Thyroid gland (tissue), 4 donors: ENCODE measurements at regions not wholly inside any gene's neighbourhood (a gene's known extent, or its start where the extent isn't known, plus 50 kb on each side); places are given as distances from the start of the nearest gene placed in this dataset.

ENCODE experiments used
- DNase-seq, 2 donors: peaks; one replicate each; pipeline ENCODE4 v3.0.0-alpha.2; 2019
- H3K27ac ChIP-seq, 3 donors: fragments of 200-600 bp; sonication (generic); 1 replicate in 2 of 3; 2 replicates in 1 of 3; pipeline ENCODE4 v1.5.1; 2016 to 2019; ENCODE audit warnings: mild to moderate bottlenecking in 1 of 3, moderate library complexity in 1 of 3
- H3K27me3 ChIP-seq: fragments of 200-600 bp; sonication (generic); one replicate; pipeline ENCODE4 v1.5.1; 2019
- H3K36me3 ChIP-seq, 2 donors: fragments of 200-600 bp; sonication (generic); one replicate each; pipeline ENCODE4 v1.5.1; 2016 to 2019
- H3K4me1 ChIP-seq, 2 donors: fragments of 200-600 bp; sonication (generic); one replicate each; pipeline ENCODE4 v1.5.1; 2017 to 2019
- H3K4me3 ChIP-seq, 3 donors: fragments of 200-600 bp; sonication (generic); replicated peaks in 1 of 3; 1 replicate in 2 of 3; 2 replicates in 1 of 3; pipeline ENCODE4 v1.5.1; 2016; ENCODE audit warnings: mild to moderate bottlenecking in 1 of 3
- H3K9me3 ChIP-seq: fragments of 200-600 bp; sonication (generic); one replicate; pipeline ENCODE4 v1.5.1; 2017
- POLR2A ChIP-seq, 2 donors: fragments of 450-650 bp; IDR thresholded peaks; one replicate each; pipeline ENCODE4 v1.6.1; 2017; ENCODE audit warnings: antibody characterized with exemption in 2 of 2, mild to moderate bottlenecking in 2 of 2, moderate library complexity in 1 of 2
- WGBS, 2 donors: methylation state at CpG; one replicate each; pipeline ENCODE4 v1.1.5; 2017; 5-methylcytosine and 5-hydroxymethylcytosine counted together
- intact Hi-C: fragments of 100-400 bp; cut with DNase I; formaldehyde crosslinking; loops from one replicate; pipeline ENCODE4 v1.15.1; 2023
- TF ChIP-seq, protein P1 (sequence below), 6 experiments: fragments of 200-600 bp in 3 of 6; fragments of 450-650 bp in 3 of 6; sonication (generic) in 3 of 6; IDR thresholded peaks; one replicate each; pipeline ENCODE4 v1.5.1; 2016 to 2019; ENCODE audit warnings: antibody characterized with exemption in 6 of 6, mild to moderate bottlenecking in 2 of 6, inconsistent platforms in 1 of 6, moderate library complexity in 1 of 6

- intact Hi-C loops, result no loop called here
- Histone ChIP-seq H3K36me3 (no peaks in the 10 kb centered on the region), H3K27me3 (no peaks in the 10 kb centered on the region), H3K4me1 (no peaks in the 10 kb centered on the region), H3K4me3 (no peak overlapping the region), H3K27ac (no peak overlapping the region), H3K9me3 (no peaks in the 10 kb centered on the region)
- TF ChIP-seq POLR2A (IDR thresholded peaks at IDR 0.05), result no peak
- TF ChIP-seq, protein P1, sequence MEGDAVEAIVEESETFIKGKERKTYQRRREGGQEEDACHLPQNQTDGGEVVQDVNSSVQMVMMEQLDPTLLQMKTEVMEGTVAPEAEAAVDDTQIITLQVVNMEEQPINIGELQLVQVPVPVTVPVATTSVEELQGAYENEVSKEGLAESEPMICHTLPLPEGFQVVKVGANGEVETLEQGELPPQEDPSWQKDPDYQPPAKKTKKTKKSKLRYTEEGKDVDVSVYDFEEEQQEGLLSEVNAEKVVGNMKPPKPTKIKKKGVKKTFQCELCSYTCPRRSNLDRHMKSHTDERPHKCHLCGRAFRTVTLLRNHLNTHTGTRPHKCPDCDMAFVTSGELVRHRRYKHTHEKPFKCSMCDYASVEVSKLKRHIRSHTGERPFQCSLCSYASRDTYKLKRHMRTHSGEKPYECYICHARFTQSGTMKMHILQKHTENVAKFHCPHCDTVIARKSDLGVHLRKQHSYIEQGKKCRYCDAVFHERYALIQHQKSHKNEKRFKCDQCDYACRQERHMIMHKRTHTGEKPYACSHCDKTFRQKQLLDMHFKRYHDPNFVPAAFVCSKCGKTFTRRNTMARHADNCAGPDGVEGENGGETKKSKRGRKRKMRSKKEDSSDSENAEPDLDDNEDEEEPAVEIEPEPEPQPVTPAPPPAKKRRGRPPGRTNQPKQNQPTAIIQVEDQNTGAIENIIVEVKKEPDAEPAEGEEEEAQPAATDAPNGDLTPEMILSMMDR (IDR thresholded peaks at IDR 0.05), result no peak
- no peak for DNase-seq
- 80 to 83% methylated on average over 1 of the region's 1 CpG for WGBS, 2 donors
These were observed 102.4 kb upstream of the SMC2 start for GRCh38 chr9:103991698-103992097.

DNA sequence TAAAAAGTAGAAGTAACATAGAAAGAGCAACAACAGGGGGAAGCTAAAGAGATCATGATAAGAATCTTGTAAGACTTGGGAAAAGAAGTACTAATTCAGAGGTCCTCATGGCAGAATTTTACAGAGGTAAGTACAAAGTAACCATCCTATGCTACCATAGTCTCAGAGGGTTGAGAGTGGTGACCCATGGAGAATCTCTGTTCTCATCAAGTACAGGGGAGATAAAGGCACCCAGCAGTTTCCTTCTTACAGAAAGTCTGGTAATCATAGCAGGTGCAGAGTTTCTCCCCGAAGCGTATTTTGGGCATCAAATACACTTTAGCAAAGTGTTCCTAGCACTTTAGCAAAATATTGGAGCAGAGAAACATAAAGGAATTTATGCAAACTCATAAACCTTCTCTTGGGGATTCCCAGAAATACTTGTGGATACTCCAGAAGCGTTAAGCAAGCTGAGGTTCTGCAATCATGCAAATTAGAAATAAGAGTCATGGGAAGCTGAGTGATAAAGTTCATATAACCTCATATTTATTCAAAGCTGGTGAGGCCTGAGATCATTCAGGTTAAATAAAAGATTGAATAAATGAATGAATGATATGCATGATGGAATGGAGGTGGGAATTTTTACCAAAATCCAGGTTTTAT is 101.0 kb upstream of the SMC2 start:
- 82 to 88% methylated on average over 3 of the region's 3 CpGs for WGBS, 2 donors
- TF ChIP-seq POLR2A (IDR thresholded peaks at IDR 0.05), result no peak
- TF ChIP-seq, protein P1 (IDR thresholded peaks at IDR 0.05), result no peak
- no peak overlapping the region for H3K4me3 ChIP-seq

DNA sequence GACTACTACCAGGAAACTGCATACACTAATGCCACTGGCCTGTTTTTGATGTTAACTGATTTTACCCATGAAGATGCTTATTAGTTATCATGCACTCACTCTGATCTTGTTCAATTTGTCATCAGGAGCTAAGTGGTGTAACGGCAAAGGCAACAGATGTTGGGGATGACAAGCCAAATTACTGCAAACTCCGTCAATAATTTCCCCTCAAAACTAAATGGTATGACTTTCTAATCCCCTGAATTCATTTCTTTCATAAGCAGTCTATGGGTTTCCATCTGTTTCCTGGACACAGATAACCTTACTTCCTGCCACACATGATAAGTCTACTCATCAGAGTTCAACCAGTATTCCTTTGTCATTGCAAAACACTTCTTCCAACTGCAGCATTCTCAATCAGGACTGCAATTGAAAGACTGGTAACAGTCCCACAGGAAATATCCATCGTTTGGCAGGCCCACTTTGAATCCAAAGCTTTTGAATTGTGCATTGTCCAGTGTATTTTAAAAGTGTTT is 96.2 kb upstream of the SMC2 start:
- intact Hi-C loops, result no loop called here
- TF ChIP-seq, protein P1 (IDR thresholded peaks at IDR 0.05), result no peak
- TF ChIP-seq POLR2A (IDR thresholded peaks at IDR 0.05), result no peak
- Histone ChIP-seq H3K4me1 (no peaks in the 10 kb centered on the region), H3K36me3 (no peaks in the 10 kb centered on the region), H3K27me3 (no peaks in the 10 kb centered on the region), H3K4me3 (no peak overlapping the region), H3K9me3 (no peaks in the 10 kb centered on the region), H3K27ac (no peak overlapping the region)
- DNase-seq, result no peak
- 70% methylated on average over 3 of the region's 3 CpGs for WGBS, 2 donors

More for the DNA sequence above, 101.0 kb upstream of the SMC2 start:
- intact Hi-C loops, result no loop called here
- H3K27me3 ChIP-seq, result no peaks in the 10 kb centered on the region
- no peak overlapping the region for H3K27ac ChIP-seq
- no peaks in the 10 kb centered on the region for H3K4me1 ChIP-seq
- no peaks in the 10 kb centered on the region for H3K9me3 ChIP-seq
- H3K36me3 ChIP-seq, result no peaks in the 10 kb centered on the region
- no peak for DNase-seq

- TF ChIP-seq, protein P1 (IDR thresholded peaks at IDR 0.05), result no peak
- no peak for TF ChIP-seq POLR2A (IDR thresholded peaks at IDR 0.05)
- H3K4me3 ChIP-seq, result no peak overlapping the region
- intact Hi-C loops, result no loop called here
- no peaks in the 10 kb centered on the region for H3K4me1 ChIP-seq
- no peaks in the 10 kb centered on the region for H3K9me3 ChIP-seq
- DNase-seq, result peak in 1 of 2 donors; percentile 1
- no peaks in the 10 kb centered on the region for H3K27me3 ChIP-seq
- WGBS, 2 donors, result 97 to 98% methylated on average over 32 to 40 of the region's 40 CpGs
- no peaks in the 10 kb centered on the region for H3K36me3 ChIP-seq
- no peak overlapping the region for H3K27ac ChIP-seq
These were observed 94.6 kb upstream of the SMC2 start for GRCh38 chr9:103999375-104000062.

- no peaks in the 10 kb centered on the region for H3K4me1 ChIP-seq
- intact Hi-C loops, result no loop called here
- H3K4me3 ChIP-seq, result no peak overlapping the region
- H3K27me3 ChIP-seq, result no peaks in the 10 kb centered on the region
- H3K36me3 ChIP-seq, result no peaks in the 10 kb centered on the region
- no peak overlapping the region for H3K27ac ChIP-seq
- H3K9me3 ChIP-seq, result no peaks in the 10 kb centered on the region
- no peak for TF ChIP-seq POLR2A (IDR thresholded peaks at IDR 0.05)
- TF ChIP-seq, protein P1 (IDR thresholded peaks at IDR 0.05), result no peak
- 30% methylated on average over 3 of the region's 3 CpGs for WGBS, 2 donors
- DNase-seq, result no peak
These were observed 84.3 kb upstream of the SMC2 start for GRCh38 chr9:104009826-104010225.
